ENCODE measurements at regions not wholly inside any gene's neighbourhood (a gene's known extent, or its start where the extent isn't known, plus 50 kb on each side); places are given as distances from the start of the nearest gene placed in this dataset.
"Not testable (repeated sequence)": the region's sequence is repeated elsewhere in the genome, so short reads cannot be mapped to it uniquely, and the experiment has no call there.

DNA sequence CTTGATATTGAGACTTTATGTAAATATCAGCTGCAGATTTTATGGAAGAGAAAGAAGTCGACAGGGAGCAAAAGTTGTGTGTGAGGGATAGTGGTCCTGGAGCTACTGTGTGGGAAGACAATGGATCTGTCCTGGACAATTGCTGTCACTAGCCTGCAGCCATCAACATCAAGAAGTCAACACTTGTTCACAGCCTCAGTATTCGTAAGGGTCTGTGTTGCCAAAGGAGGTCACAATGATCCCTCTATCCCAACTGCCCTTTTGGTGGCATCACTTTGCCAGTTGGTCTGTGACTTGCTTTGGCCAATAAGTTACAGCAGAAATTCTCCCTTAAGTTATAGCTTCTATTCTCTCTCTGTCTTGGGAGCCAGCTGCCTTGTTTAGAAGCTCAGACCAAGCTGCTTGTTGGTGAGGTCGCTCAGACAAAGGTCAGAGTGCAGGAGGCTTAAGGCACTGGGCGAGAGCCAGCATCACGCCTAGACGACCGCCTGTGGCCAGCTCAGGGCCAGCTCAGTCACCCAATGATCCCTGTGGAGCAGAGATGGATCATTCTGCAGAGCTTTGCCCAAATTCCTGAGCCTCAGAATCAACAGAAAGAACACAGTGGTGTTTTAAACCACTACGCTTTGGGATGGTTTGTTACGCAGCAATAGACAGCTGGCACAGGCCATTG is 134.9 kb downstream of the RHOU start:
- DNase-seq = no peak

DNA sequence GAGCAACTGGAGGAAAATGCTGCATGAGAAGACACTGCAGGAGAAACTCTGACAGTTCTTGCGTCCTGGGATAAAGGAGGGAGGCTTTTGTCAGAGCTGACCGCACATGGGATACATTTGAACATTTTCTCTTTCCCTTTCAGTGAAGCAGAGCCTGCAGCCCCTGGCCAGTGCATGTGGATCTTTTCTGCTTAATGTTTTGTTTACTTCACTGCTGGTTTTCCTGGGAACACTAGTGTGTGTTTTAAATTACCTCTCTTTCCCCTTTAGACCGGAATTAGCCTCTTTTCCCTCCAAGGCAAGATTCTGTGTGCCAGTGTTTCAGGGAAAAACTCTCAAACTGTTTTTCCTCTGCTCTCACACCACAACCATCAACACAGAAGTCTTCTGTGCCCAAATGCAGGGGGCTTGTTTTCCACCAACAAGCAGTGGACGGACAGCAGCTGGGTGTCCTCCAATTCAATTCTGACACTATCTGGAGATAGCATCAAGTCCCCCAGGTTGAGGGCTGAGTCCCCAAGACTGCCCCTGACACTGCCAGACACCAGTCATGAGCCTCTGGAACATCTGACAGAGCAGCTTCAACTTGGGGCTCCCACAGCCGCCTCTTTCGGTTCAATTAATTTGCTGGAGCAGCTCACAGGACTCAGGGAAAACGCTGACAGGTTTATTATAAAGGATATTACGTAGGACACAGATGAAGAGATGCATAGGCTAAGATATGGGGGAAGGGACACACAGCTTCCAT is 136.2 kb downstream of the RHOU start:
- DNase-seq = no peak

DNA sequence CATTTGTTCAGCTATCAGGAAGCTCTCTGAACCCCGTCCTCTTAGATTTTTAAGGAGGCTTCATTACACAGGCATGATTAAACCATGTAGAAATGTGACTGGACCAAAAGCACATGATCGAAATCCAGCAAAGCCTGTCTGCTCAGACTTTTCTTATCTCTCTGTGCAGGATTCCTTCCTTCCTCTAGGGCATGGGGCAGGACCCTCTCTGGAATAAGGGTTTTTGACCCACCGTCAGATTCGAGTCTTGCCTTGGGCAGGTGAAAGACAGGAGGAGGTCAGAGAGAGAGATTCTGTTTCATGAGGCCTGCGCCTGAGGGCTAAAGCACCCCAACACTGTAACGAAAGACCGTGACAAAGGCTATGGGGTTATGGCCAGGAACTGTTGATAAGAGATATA is 136.8 kb downstream of the RHOU start:
- DNase-seq = no peak

DNA sequence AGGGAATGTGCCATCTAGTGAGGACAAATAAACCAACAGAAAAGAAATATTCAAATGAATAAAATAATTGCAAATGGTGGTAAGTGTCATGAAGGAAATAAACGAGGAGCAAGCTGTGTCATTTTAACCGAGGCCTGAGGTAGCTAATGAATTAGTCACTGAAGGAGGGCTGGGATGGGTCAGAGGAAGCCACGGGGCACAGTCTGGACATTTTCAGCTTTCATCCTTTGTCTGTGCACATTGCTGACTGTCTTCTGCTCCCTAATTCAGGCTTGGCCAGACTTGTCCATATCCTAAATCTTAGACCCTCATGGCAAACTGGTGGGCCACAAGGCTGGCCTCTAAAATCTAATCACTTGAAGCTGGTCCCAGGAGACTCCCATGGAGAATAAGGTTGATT is 138.4 kb downstream of the RHOU start:
- DNase-seq = no peak

DNA sequence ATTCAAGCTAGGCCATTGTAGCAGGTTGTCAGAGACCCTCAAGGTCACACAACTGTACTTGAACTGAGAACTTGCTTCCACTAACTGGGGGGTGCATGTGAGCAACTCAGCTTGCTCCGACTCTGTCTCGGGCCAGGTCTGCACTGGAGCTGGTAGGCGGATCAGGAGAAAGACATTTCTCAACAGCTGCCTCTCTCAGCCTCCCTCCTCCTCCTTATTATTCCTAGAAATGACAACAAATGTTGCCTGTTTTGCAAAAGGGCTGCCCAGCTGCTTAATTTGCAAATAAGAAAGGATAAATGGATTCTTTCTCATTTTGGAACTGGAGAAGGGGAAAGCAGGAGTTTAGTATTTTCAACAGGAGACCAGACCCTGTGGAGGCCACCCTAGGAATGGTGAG is 140.5 kb downstream of the RHOU start:
- no peak for DNase-seq

DNA sequence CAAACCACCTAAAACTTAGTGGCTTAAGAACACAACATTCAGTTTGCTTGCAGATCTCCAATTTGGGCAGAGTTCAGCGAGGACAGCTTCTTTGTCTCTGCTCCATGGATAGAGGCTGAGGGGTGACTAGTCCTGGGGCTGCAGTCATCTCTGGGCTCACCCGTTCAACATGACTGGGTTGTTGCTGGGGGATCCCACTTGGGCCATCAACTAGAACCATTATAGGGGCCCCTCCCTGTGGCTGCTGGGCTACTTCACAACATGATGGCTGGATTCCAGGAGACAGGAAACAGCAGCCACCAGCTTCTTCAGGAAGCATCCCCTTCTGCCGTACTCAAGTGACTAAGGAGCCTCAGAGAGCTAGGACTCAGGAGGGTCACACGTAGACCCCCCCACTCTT is 140.9 kb downstream of the RHOU start:
- no peak for DNase-seq

DNA sequence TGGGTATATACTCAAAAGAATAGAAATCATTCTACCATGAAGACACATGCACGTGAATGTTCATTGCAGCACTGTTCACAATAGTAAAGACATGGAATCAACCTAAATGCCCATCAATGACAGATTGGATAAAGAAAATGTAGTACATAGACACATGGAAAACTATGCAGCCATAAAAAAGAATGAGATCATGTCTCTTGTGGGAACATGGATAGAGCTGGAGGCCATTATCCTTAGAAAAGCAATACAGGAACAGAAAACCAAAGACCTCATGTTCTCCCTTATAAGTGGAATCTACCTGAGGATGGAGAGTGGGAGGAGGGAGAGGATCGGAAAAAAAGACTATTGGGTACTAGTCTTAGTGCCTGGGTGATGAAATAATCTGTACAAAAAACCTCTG is 143.9 kb downstream of the RHOU start:
- no peak for DNase-seq

DNA sequence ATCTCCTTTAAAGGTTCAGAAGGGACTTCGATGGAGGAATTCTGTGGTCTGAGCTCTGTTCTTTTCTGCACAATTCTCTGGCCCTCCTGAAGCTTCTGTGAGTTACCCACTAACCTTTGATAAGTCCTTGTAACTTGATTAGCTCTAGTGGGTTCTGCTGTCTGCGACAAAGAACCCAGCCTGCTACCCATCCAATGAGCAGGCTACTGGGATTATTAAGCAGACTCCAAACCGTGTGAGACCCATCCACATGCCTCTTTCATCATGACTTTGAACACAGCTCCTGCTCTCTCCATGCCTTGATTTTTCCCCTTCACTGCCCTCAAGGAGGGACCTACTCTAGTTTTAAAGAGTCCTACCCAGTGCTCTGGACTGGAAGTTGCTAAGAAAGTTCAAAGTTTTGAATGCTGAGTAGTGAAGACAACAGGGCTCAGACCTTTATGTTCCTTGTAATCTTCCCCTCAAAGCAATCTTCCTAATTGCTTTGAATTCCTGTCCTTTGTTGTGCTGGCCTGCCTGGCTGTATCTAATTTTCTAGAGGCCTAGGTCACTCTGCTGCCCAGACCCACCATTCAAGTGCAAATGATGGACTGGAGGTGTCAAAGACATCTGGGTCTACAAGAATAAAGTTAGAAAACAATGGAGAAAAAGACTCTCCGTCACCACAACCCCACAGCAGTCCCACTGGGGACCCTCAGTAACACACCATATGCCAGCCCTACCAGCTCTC is 146.9 kb downstream of the RHOU start:
- DNase-seq = no peak

DNA sequence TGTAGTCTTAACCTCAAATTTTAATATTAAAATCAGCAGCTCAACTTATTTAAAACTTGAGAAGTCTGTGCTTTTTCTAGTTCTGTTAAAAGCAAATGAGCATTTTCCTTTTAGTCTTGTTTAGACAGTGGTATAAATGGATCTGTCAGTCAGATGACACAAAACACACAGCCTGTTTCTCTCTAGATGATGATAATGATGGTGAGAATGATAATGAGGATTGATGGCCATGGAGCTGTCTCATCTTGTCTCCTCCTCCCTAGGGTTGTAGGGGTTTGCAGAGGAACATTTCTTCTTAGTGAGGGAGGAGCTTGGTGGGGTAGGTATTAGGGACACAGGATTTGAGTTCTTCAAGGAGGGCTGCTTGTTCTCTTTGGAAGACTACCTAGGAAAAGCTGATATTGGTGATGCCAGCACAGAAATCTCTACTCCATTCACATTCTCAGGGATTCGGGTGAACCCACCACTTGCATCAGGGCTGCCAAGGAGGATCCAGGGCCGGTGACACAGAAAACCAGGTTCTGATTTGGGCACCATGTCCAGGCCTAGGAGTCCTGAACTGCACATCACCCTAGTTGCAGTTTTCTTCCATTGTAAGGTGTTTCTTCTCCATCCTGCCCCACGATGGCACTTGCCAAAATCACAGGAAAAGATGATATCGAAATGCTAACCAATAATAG is 147.6 kb downstream of the RHOU start:
- no peak for DNase-seq

DNA sequence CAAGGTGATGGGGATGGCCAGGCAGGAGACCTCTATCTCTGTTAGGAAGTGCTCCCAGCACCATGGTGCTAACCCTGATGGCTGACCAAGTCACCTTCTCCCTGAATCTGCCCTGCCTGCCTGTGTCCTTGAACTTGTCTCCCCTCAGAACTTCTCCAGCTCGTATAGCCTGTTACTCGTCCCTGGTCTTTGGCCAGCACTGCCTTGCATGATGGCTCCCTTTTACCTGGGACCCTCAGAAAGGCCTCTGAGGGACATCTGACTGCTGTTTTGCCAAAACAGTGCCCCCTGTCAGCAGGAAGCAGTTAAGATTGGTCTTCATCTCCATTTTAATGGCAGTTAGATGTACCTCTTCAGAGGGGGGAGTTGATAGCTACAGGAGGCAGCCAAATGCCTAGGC is 148.3 kb downstream of the RHOU start:
- DNase-seq = no peak

DNA sequence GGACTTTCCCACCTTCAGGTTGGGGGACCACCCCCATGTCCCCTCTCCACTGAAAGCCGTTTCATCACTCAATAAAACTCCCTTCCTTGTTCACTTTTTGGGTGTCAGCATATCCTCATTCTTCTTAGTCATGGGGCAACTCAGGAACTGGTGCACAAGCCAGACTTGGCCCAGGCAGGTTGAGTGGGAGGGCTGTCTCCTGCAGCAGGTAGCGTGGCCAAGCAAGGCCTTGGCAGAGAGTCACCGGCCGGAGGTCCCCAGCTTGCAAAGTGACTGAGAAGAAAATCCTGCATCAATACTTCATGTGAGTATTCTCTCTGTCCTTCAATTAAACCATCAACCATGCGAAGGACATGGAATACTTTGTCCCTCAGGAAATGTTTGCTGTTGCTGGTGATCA is 148.9 kb downstream of the RHOU start:
- DNase-seq = no peak

DNA sequence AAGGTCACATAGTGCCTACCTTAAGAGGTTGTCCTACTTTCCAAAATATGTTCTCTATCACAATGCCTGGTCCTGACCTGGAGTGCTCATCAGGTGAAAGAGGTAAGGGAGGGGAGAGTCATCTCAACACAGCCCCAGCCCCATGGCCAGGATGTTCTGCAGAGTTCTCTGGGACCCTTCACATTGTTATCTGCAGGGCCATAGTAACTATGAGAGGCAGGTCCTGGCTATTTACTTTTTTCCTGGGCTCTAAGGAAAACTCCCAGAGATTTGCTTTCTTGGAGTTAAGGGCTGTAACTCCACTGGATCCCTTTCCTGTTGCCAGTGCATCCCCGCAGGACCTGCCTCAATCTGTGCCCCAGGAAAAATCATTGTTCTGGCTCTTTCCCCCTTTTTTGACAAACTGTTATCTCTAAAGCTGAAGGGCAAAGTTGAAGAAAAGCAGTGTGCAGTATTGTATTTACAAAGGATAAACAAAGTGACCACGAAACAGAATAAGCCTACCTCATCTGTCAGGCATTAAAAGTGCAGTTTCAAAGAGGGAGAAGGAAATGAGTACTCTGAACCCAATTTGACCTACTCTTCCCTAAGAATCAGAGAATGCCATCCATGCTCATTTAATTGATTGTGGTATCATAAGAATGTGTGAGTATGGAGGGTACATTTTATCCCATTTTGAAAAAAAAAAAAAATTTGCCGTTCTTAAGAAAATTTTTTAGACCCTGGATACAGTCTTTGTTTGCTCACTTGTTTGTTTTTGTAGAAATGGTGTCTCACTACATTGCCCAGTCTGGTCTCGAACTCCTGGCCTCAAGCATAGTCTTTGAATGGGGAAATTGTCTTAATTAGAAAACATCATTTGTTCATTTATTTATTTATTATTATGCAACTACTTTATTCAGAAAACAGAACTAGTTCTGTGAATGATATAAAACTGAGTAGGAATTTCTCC is 149.6 kb downstream of the RHOU start:
- DNase-seq = no peak

DNA sequence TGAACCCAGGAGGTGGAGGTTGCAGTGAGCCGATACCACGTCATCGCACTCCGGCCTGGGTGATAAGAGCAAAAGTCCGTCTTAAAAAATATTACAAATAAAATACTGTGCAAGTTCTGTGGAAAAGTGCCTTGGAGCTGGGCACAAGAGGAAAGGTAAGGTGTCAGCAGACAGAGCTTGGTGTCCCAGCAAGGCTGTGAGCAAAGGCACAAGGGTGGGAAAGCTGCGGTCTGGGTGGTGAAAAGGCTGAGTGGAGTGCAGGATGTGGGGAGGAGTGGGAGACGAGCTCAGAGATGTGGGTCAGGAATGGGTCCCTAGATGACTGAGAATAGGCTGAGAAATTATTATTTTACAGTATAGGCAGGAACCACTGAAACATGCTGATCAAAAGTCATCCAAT is 150.6 kb downstream of the RHOU start:
- DNase-seq = no peak

DNA sequence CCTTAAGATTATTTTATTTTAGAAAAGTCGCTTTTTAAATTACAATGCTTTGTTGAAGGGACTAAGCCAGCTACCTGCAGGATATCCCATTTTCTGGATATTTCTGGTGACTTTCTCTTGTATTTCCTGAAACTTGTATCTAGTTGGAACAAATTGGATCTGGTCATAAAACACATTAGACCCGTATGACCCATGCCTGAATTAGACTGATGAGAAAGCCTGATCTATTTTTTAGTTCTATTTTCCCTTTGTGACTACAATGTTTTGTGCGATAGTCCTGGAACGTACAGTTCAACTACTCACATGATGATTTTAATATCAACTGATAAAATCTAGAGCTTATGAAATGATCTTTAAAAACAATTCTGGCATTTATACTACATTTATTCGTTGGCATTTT is 151.8 kb downstream of the RHOU start:
- no peak for DNase-seq

DNA sequence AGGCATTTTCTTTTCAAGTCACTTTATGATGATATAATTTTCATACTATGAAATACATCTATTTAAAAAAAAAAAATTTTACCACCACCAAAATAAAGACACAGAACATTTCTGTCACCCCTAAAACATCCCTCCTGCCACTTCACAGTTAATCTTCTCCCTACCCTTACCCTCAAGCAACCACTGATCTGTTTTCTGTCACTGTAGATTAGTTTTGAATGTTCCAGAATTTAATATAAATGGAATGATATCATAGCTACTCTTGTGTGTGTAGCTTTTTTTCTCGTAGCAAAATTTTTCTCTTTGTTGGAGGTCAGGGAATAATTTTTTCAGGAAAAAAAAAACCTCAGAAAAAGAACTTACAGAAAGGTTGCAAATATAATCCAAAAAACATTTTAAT is 152.7 kb downstream of the RHOU start:
- no peak for DNase-seq

DNA sequence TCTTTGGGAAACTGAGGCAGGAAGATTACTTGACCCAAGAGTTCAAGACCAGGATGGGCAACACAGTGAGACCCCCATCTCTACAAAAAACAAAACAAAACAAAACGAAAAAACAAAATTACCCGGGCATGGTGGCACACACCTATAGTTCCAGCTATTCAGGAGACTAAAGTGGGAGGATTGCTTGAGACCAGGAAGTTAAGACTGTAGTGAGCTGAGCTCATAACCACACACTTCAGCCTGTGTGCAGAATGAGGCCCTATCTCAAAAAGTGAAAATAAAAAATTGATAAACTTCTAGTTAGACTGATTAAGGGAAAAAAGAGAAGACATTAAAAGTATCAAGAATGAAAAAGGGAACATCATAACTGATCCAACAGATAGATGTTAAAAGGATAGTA is 154.0 kb downstream of the RHOU start:
- DNase-seq = no peak

DNA sequence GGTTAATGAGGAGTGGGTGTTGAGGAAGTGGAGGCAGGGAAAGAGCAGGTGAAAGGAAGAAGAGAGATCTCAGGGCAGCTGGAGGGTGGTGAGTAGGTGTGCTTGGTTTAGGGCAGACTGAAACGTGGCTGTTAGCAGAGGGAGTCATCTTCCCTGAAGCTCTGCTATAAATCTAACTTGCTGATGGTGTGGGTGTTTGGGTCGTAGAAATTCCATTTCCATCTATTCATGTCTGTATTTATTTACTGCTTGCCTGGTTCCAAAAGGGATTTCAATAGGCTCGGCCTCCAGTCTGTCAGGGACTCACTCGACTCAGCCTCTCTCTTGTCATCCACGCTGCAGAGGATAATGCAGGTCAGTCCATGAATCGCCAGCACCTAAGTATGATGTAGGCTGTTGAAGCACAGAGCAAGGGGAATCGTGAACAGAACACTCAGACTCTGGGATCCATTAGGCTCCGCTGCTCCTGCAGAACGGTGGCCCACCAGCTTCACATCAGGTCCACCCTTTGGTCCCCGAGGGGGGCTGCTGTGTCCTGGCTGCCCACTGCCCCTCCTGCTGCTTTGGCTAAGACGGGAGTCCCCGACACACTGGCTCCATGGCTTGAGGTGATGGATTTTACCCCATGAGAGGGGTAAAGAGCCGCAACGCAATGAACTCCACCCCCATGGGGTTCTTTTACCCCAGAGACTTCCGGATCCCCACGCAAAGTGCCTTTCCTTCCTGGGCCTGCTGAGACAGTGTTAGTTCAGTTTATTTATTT is 156.2 kb downstream of the RHOU start:
- DNase-seq = no peak

DNA sequence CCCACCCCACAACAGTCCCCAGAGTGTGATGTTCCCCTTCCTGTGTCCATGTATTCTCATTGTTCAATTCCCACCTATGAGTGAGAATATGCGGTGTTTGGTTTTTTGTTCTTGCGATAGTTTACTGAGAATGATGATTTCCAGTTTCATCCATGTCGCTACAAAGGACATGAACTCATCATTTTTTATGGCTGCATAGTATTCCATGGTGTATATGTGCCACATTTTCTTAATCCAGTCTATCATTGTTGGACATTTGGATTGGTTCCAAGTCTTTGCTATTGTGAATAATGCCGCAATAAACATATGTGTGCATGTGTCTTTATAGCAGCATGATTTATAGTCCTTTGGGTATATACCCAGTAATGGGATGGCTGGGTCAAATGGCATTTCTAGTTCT is 156.9 kb downstream of the RHOU start:
- DNase-seq = not testable (repeated sequence)

DNA sequence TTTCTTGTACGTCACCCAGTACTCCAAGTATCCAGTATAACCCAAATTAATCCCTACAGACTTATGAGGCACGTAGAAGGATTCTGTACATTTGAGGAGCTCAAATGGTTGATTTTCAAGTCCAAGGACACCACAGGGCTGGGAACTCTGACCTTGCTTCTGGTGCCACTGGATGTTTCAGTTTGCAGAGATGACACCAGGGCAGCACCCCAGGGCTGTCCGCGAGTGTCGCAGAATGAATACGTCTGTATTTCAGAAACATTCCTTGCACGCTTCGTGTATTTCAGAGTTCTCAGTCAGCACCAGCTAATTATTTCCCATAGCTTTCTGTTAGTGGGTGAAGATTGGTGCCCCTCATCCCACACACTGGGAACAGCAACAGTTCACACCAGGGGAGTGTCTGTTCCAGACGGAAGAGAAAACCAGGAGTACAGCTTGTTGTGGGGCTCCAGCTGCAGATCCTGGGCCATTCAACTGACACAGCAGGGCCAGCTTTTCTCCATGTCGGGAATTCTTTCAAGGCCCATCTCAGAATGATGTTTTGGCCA is 159.2 kb downstream of the RHOU start:
- DNase-seq = no peak

DNA sequence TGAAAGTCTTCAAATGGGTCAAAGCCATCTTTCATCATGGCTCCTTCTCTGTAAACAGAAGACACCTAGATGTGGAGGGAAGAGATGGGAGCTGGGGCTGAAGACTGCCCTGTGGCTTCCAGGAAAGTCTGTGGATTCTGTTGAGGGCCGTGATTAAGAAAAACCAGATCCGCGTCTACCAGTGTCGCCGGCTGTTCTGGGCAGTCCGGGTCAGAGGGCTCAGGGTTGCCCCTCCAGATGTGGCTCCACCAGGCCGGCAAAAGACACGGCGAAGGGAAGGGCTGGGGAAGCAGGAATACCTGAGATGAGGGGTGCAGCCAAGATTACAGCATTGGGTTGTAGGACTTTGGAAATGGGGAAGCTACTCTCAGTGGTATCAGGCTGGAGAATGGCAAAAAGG is 162.6 kb downstream of the RHOU start:
- DNase-seq = no peak

DNA sequence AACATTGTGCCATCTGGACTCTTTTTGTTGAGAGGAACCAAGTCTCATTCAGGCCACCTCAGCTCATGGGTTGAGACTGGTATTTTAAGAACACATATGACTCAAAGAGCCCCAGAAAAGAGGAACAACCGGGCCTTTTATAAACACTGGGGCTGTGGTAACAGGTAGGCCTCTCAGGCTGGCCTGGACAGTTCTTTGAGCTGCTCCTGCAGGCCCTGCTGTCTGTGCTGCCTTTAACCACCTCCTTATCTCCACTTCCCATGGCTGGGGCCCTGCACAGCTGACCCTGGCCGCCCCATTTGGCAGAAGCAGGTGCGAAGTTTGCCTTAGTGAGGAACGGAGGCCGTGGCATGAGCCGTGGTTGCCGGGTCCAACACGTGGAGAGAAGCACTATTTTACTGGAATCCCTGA is 163.3 kb downstream of the RHOU start:
- no peak for DNase-seq
